ENCODE measurements at regions not wholly inside any gene's neighbourhood (a gene's known extent, or its start where the extent isn't known, plus 50 kb on each side); places are given as distances from the start of the nearest gene placed in this dataset.

- no peak for TF ChIP-seq ZFX (IDR thresholded peaks at IDR 0.05; ENCODE audit: borderline replicate concordance)
- TF ChIP-seq, protein P1, sequence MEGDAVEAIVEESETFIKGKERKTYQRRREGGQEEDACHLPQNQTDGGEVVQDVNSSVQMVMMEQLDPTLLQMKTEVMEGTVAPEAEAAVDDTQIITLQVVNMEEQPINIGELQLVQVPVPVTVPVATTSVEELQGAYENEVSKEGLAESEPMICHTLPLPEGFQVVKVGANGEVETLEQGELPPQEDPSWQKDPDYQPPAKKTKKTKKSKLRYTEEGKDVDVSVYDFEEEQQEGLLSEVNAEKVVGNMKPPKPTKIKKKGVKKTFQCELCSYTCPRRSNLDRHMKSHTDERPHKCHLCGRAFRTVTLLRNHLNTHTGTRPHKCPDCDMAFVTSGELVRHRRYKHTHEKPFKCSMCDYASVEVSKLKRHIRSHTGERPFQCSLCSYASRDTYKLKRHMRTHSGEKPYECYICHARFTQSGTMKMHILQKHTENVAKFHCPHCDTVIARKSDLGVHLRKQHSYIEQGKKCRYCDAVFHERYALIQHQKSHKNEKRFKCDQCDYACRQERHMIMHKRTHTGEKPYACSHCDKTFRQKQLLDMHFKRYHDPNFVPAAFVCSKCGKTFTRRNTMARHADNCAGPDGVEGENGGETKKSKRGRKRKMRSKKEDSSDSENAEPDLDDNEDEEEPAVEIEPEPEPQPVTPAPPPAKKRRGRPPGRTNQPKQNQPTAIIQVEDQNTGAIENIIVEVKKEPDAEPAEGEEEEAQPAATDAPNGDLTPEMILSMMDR (IDR thresholded peaks at IDR 0.05) = no peak
- no peak overlapping the region for H3K27ac ChIP-seq
These were observed 319.9 kb downstream of the PCDH7 start for GRCh38 chr4:31040106-31040505.

GRCh38 chr4:31041385-31041784 lies 321.2 kb downstream of the PCDH7 start:
- no peak overlapping the region for H3K27ac ChIP-seq
- TF ChIP-seq, protein P1 (IDR thresholded peaks at IDR 0.05) = no peak
- no peak for TF ChIP-seq ZFX (IDR thresholded peaks at IDR 0.05; ENCODE audit: borderline replicate concordance)

GRCh38 chr4:31041853-31042252 lies 321.7 kb downstream of the PCDH7 start:
- TF ChIP-seq, protein P1 (IDR thresholded peaks at IDR 0.05) = no peak
- TF ChIP-seq ZFX (IDR thresholded peaks at IDR 0.05; ENCODE audit: borderline replicate concordance) = no peak
- no peak overlapping the region for H3K27ac ChIP-seq

DNA sequence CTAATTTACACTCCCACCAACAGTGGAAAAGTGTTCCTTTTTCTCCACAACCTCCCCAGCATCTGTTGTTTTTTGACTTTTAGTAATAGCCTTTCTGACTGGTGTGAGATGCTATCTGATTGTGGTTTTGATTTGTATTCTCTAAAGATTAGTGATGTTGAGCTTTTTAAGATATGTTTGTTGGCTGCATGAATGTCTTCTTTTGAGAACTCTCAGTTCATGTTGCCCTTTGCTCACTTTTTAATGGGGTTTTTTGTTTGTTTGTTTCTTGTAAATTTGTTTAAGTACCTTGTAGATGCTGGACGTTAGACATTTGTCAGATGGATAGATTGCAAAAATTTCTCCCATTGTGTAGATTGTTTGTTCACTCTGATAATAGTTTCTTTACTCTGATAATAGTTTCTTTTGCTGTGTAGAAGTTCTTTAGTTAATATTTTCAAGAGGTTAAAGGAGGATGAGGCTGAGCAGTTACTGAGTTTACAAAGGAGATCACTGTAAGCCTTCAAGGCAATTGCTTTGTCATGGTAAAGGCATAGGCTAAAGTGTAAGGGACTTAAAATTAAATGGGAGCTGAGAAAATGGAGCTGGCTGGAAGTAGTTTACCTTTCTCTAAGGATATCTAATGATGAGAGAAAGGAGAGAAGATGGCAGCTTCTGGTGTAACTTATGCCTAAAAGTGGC lies 323.4 kb downstream of the PCDH7 start:
- TF ChIP-seq, protein P1 (IDR thresholded peaks at IDR 0.05) = no peak
- TF ChIP-seq ZFX (IDR thresholded peaks at IDR 0.05; ENCODE audit: borderline replicate concordance) = no peak
- peak overlapping the region; percentile 10; the same call in 1 of the 2 replicates for H3K27ac ChIP-seq

DNA sequence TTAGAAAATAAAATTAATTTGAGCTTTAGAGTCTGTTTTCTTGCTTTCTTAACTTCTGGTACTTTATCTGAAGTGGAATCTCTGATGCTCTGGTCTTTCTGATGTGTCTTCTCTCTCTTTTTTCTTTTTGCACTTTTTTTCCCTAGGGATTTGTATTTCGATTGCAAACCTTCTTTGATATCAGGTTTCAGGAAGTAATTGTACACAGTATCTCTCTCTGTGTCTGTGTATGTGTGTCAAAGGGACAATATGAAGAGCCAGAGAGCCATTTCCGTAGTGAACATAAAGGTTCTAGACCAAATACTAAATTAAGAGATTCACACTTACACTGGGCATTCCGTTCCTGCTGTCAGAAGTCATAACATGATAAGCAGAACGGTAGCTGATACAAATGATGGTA lies 325.0 kb downstream of the PCDH7 start:
- TF ChIP-seq ZFX (IDR thresholded peaks at IDR 0.05; ENCODE audit: borderline replicate concordance) = no peak
- TF ChIP-seq, protein P1 (IDR thresholded peaks at IDR 0.05) = no peak
- no peak overlapping the region for H3K27ac ChIP-seq

DNA sequence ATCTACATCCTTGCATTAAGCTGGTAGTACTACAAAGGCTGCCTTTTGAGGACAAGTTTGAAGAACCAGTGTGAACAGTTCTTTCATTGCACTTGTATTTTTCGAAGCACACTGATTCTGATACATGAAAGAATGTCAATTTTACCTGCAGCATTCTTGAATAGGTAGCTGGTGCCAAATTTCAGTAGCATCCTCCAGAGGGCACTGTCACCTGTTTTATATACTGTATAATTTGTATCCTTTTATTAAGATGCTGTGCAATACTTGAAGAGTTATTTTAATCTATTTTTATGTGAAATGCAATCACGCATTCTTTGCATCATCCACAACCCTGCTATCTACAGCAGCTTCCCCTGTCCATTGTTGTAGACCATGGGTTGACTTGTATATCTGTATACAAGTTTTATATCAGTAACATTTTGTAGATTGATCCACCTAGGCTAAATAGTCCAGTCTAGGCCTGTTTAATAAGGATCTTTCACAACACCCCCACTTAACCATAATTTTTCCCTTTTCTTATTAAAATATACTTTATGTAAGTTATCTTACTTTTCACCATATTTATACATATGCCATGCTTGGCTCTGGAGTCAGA lies 325.7 kb downstream of the PCDH7 start:
- no peak for TF ChIP-seq ZFX (IDR thresholded peaks at IDR 0.05; ENCODE audit: borderline replicate concordance)
- TF ChIP-seq, protein P1 (IDR thresholded peaks at IDR 0.05) = peak; percentile 78
- no peak overlapping the region for H3K27ac ChIP-seq

GRCh38 chr4:31051151-31051550 lies 331.0 kb downstream of the PCDH7 start:
- H3K27ac ChIP-seq = no peak overlapping the region
- TF ChIP-seq, protein P1 (IDR thresholded peaks at IDR 0.05) = no peak
- TF ChIP-seq ZFX (IDR thresholded peaks at IDR 0.05; ENCODE audit: borderline replicate concordance) = no peak

All from 22Rv1 (cell line).